B cell (primary cell): ENCODE measurements at regions not wholly inside any gene's neighbourhood (a gene's known extent, or its start where the extent isn't known, plus 50 kb on each side); places are given as distances from the start of the nearest gene placed in this dataset.

ENCODE experiments used
- ATAC-seq: fragments of 200-7000 bp; cut with Tn5 transposase; one replicate; pipeline ENCODE4 v1.10.0; 2021; ENCODE audit warnings: low read depth, mild to moderate bottlenecking, moderate number of reproducible peaks, moderate library complexity
- CTCF ChIA-PET: fragments of 350-600 bp; sonication (Branson Sonifier 250); formaldehyde crosslinking; loops from one replicate; lab custom pipeline; 2021; ENCODE audit warnings: antibody characterized with exemption, inconsistent platforms; lab: Charles Lee
- POLR2A ChIA-PET: fragments of 350-600 bp; sonication (Branson Sonifier 250); formaldehyde crosslinking; loops from one replicate; lab custom pipeline; 2021; ENCODE audit warnings: antibody characterized with exemption; lab: Charles Lee
- DNase-seq: peaks from one replicate; pipeline ENCODE4 v3.0.0; 2013
- H2AFZ ChIP-seq: 2 replicates; pipeline ENCODE4 v1.6.1; 2012; ENCODE audit warnings: mild to moderate bottlenecking, low read depth, low read length; ENCODE audit not compliant: insufficient read depth, poor library complexity, severe bottlenecking
- H3K27ac ChIP-seq, 2 donors: 1 replicate in 1 of 2; 2 replicates in 1 of 2; pipeline ENCODE4 v1.5.1; 2012 to 2013; ENCODE audit warnings: low read length in 2 of 2, mild to moderate bottlenecking in 2 of 2, moderate library complexity in 1 of 2
- H3K27me3 ChIP-seq, 4 experiments: fragments of 200-600 bp in 1 of 4; sonication (generic) in 1 of 4; replicated peaks in 1 of 4; 1 replicate in 2 of 4; 2 replicates in 2 of 4; pipeline versions ENCODE4 v1.6.1 to v1.7.0; 2013 to 2016; ENCODE audit warnings: low read length in 3 of 4, mild to moderate bottlenecking in 2 of 4, mixed read lengths in 1 of 4, moderate library complexity in 1 of 4; ENCODE audit not compliant: insufficient read depth in 4 of 4, control insufficient read depth in 3 of 4; ENCODE audit errors: control extremely low read depth in 1 of 4
- H3K36me3 ChIP-seq, 2 experiments: replicated peaks in 1 of 2; 1 replicate in 1 of 2; 2 replicates in 1 of 2; pipeline versions ENCODE4 v1.6.1 to v1.7.1; 2013; ENCODE audit warnings: low read length in 1 of 2; ENCODE audit not compliant: insufficient read depth in 2 of 2, control insufficient read depth in 1 of 2; ENCODE audit errors: control extremely low read depth in 1 of 2, extremely low read depth in 1 of 2
- H3K4me1 ChIP-seq, 2 donors: fragments of 200-600 bp in 1 of 2; sonication (generic) in 1 of 2; 1 replicate in 1 of 2; 2 replicates in 1 of 2; pipeline versions ENCODE4 v1.5.1 to v1.6.1; 2013 to 2017; ENCODE audit warnings: low read length in 2 of 2; ENCODE audit not compliant: control insufficient read depth in 2 of 2, insufficient read depth in 2 of 2
- H3K4me2 ChIP-seq: replicated peaks from 2 replicates; pipeline ENCODE3; 2012; ENCODE audit warnings: mild to moderate bottlenecking, low read depth, low read length; ENCODE audit not compliant: poor library complexity, severe bottlenecking
- H3K4me3 ChIP-seq, 5 experiments: fragments of 200-600 bp in 1 of 5; sonication (generic) in 1 of 5; 1 replicate in 3 of 5; 2 replicates in 2 of 5; pipeline versions ENCODE4 v1.5.1 to v1.7.0; 2011 to 2016; ENCODE audit warnings: low read length in 4 of 5, mild to moderate bottlenecking in 4 of 5, low read depth in 2 of 5, control low read depth in 1 of 5, moderate library complexity in 1 of 5; ENCODE audit not compliant: insufficient read depth in 1 of 5; ENCODE audit errors: control extremely low read depth in 1 of 5, extremely low read depth in 1 of 5
- H3K79me2 ChIP-seq: fragments of 200-600 bp; sonication (generic); one replicate; pipeline ENCODE4 v1.6.0; 2016; ENCODE audit warnings: low read length; ENCODE audit not compliant: control insufficient read depth, insufficient read depth
- H3K9ac ChIP-seq: fragments of 200-600 bp; sonication (generic); 2 replicates; pipeline ENCODE4 v1.6.1; 2017; ENCODE audit warnings: mild to moderate bottlenecking, low read length, moderate library complexity
- H3K9me3 ChIP-seq, 3 donors: one replicate each; pipeline versions ENCODE4 v1.6.1 to v1.7.1; 2013; ENCODE audit warnings: low read length in 2 of 3; ENCODE audit not compliant: control insufficient read depth in 2 of 3, insufficient read depth in 1 of 3; ENCODE audit errors: control extremely low read depth in 1 of 3
- H4K20me1 ChIP-seq: 2 replicates; pipeline ENCODE4 v1.6.0; 2012; ENCODE audit warnings: mild to moderate bottlenecking, low read length; ENCODE audit not compliant: insufficient read depth, control insufficient read depth, poor library complexity, severe bottlenecking
- H3K27ac Mint-ChIP-seq: one replicate; pipeline ENCODE4 v1.8.0; 2021; ENCODE audit warnings: mixed read lengths
- H3K27me3 Mint-ChIP-seq: one replicate; pipeline ENCODE4 v1.8.0; 2021; ENCODE audit warnings: mixed read lengths
- H3K4me1 Mint-ChIP-seq: one replicate; pipeline ENCODE4 v1.8.0; 2021; ENCODE audit warnings: mixed read lengths
- H3K4me3 Mint-ChIP-seq: one replicate; pipeline ENCODE4 v1.8.0; 2021; ENCODE audit warnings: mixed read lengths
- H3K9me3 Mint-ChIP-seq: one replicate; pipeline ENCODE4 v1.8.0; 2022; ENCODE audit warnings: mixed read lengths; ENCODE audit not compliant: insufficient read depth
- EZH2 ChIP-seq: IDR thresholded peaks from 2 replicates; pipeline ENCODE4 v1.6.1; 2012; ENCODE audit warnings: borderline replicate concordance, low read depth, mild to moderate bottlenecking, moderate library complexity, low read length; ENCODE audit not compliant: insufficient read depth, poor library complexity, severe bottlenecking
- WGBS: methylation state at CpG from one replicate; pipeline ENCODE4 v1.1.5; 2013; ENCODE audit warnings: missing lambda C conversion rate; ENCODE audit not compliant: insufficient coverage; 5-methylcytosine and 5-hydroxymethylcytosine counted together
- intact Hi-C: fragments of 100-400 bp; cut with micrococcal nuclease; formaldehyde crosslinking; loops from one replicate; pipeline ENCODE4 v1.10.0; 2022
- TF ChIP-seq, protein P1 (sequence below): fragments of 200-600 bp; IDR thresholded peaks from one replicate; pipeline ENCODE4 v1.8.0; 2022; ENCODE audit warnings: antibody characterized with exemption, mild to moderate bottlenecking

DNA sequence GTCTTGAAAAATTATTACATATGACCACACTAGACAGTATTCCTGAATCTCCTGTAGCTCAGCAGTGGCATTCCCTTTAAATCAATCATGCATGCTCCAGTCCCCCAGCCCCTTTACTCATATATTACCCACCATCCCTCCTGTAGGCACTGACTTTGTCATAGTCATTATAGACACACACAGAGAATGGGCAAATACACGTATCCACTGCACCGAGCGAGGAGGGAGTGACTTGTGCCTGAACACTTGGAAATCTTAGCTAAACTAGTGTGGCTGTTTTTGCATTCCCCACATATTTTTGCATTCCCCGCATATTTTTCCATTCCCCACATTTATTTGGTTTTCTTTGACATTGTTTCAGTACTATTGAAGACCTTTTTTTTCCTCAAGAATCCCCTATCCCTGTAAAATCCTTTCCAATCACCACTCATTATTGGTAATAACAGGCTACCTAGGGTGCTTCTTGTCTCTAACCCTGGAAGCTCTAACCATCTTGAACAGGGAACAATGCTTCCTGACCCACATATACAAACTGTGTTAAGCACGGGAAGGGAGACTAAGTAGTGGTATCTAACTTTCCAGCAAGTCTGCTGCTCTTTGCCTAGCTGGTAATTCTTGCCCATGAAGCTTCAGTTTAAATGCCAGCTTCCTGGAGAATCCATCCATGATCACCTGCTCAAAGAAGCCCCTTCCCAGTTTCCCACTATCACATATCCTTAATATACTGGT lies 534.4 kb upstream of the CAMK1G start:
- H3K4me1 ChIP-seq: no peaks in the 10 kb centered on the region
- H3K27ac ChIP-seq: no peak overlapping the region
- WGBS: 97% methylated on average over 3 of the region's 5 CpGs
- no peaks in the 10 kb centered on the region for H3K27me3 ChIP-seq
- peaks cover 0 to 12% (median 0%) of the 10 kb centered on the region in 3 donors for H3K9me3 ChIP-seq
- TF ChIP-seq, protein P1, sequence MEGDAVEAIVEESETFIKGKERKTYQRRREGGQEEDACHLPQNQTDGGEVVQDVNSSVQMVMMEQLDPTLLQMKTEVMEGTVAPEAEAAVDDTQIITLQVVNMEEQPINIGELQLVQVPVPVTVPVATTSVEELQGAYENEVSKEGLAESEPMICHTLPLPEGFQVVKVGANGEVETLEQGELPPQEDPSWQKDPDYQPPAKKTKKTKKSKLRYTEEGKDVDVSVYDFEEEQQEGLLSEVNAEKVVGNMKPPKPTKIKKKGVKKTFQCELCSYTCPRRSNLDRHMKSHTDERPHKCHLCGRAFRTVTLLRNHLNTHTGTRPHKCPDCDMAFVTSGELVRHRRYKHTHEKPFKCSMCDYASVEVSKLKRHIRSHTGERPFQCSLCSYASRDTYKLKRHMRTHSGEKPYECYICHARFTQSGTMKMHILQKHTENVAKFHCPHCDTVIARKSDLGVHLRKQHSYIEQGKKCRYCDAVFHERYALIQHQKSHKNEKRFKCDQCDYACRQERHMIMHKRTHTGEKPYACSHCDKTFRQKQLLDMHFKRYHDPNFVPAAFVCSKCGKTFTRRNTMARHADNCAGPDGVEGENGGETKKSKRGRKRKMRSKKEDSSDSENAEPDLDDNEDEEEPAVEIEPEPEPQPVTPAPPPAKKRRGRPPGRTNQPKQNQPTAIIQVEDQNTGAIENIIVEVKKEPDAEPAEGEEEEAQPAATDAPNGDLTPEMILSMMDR: no peak
- no peak for TF ChIP-seq EZH2
- H3K4me1 Mint-ChIP-seq: no peaks in the 10 kb centered on the region
- H3K27ac Mint-ChIP-seq: no peak overlapping the region
- ATAC-seq: no peak
- H4K20me1 ChIP-seq: no peaks in the 10 kb centered on the region
- H2AFZ ChIP-seq: no peak overlapping the region
- no peaks in the 10 kb centered on the region for H3K79me2 ChIP-seq
- no peaks in the 10 kb centered on the region for H3K36me3 ChIP-seq
- no peak overlapping the region for H3K4me3 ChIP-seq
- DNase-seq: no peak
- POLR2A ChIA-PET: no interaction called here
- CTCF ChIA-PET: no interaction called here
- H3K4me2 ChIP-seq: no peak overlapping the region
- H3K9me3 Mint-ChIP-seq: no peaks in the 10 kb centered on the region
- H3K4me3 Mint-ChIP-seq: no peak overlapping the region
- peaks cover 10% of the 10 kb centered on the region for H3K27me3 Mint-ChIP-seq
- intact Hi-C loops: no loop called here
- no peak overlapping the region for H3K9ac ChIP-seq

DNA sequence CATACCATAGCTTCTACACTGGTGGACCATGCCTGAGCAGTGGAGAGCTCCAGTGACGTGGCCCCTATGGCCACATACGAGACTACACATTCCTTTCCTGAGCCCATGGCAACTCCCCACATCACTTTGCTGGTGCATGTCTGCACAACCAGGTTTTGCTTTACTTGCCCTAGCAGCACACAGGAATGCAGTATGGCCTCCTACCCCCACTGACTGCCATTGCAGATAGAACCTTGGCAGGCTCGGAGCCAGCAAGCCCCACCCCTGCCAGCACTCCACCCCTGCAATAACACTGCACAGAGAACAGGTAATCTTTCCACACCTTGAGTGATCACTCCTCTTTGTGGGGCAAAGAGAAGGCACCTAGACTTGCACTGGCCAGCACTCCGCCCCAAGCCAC lies 531.9 kb upstream of the CAMK1G start:
- ATAC-seq (no peak), DNase-seq (no peak)
- intact Hi-C loops: no loop called here
- WGBS: 93% methylated on average over 4 of the region's 4 CpGs
- Histone ChIP-seq H3K4me3 (no peak overlapping the region), H3K9me3 (peaks cover 0 to 12% (median 0%) of the 10 kb centered on the region in 3 donors), H3K4me1 (no peaks in the 10 kb centered on the region), H3K27me3 (no peaks in the 10 kb centered on the region), H3K27ac (no peak overlapping the region), H4K20me1 (no peaks in the 10 kb centered on the region), H3K9ac (no peak overlapping the region), H3K79me2 (no peaks in the 10 kb centered on the region), H2AFZ (no peak overlapping the region), H3K4me2 (no peak overlapping the region), H3K36me3 (no peaks in the 10 kb centered on the region)
- no peaks in the 10 kb centered on the region for H3K4me1 Mint-ChIP-seq
- H3K27me3 Mint-ChIP-seq: peaks cover 6% of the 10 kb centered on the region
- POLR2A ChIA-PET: no interaction called here
- no peak overlapping the region for H3K4me3 Mint-ChIP-seq
- TF ChIP-seq EZH2: no peak
- TF ChIP-seq, protein P1: no peak
- no peak overlapping the region for H3K27ac Mint-ChIP-seq
- peaks cover 4% of the 10 kb centered on the region for H3K9me3 Mint-ChIP-seq
- CTCF ChIA-PET: no interaction called here
